ENCODE measurements at regions not wholly inside any gene's neighbourhood (a gene's known extent, or its start where the extent isn't known, plus 50 kb on each side); places are given as distances from the start of the nearest gene placed in this dataset.

DNA sequence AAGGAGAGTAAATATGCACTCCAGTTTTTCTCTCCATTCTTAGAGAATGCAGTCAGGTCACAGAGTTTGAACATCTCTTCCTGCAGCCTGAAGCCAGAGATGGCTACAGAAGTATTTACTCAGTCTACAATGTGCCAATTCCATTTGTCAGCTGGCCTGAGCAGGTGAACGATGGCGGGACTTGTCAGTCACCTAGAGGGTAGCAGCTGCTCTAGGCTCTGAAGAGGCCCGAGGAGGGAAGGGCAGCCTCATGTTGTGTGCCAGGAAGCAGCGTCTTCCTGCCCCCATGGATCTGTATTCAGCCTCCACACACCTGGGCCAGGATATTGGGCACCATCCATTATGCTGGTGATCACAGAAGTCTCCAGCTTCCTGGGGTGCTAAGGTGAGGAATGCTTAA is 316.7 kb upstream of the CHAC2 start:
- FAIRE-seq = no peak
- DNase-seq (ENCODE audit: low spot score) = no peak

GRCh38 chr2:53448591-53448990 is 319.0 kb upstream of the CHAC2 start:
- FAIRE-seq = no peak
- DNase-seq (ENCODE audit: low spot score) = no peak

GRCh38 chr2:53448086-53448485 is 319.5 kb upstream of the CHAC2 start:
- FAIRE-seq = no peak

DNA sequence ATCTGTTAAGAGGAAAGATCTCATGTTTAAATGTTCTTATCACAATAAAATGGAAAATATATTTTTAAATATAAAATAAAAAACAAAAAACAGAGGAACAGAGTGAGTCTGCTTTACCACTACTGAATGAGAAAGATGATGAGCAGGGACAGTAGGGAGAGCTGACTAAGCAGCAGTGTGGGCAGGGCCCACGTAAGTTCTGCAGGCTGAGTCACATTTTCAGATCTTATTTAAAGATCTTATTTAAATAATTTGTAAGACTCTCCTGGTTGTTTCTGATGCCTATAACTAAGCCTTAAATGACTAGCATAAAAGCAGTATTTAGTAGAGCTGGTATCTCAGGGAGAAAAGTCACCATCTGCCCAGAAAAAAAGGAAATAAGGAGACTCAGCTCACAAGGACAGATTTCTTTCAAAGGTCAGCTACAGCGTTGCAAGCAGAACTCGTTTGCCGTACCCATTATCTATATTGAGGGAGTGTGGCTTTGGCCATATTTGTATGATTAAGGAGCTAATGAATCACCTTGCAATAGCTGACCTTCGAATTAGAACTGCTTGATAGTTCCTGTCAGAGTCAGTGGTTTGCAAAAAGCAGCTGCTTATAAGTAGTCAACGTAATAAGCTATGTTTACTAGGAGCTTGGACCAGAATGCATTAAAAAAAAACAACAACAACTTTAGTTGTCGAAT is 322.1 kb upstream of the CHAC2 start:
- DNase-seq (ENCODE audit: low spot score) (peak; percentile 10), FAIRE-seq (peak; percentile 68)

More at GRCh38 chr2:53448086-53448485, 319.5 kb upstream of the CHAC2 start:
- no peak for DNase-seq (ENCODE audit: low spot score)

DNA sequence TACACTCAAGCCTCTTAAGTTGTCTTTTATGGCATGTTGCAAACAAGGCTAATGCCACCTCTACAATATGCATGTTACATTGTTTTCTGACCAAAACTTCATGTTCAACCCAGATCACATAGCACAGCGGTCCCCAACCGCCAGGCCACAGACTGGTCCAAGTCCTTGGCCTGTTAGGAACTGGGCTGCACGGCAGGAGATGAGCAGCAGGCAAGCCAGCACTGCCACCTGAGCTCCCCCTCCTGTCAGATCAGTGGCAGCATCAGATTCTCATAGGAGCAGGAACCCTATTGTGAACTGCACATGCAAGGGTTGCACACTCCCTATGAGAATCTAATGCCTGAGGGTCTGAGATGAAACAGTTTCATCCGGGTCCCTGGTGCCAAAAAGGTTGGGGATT is 324.8 kb upstream of the CHAC2 start:
- DNase-seq (ENCODE audit: low spot score) = no peak
- FAIRE-seq = no peak

- no peak for FAIRE-seq
- DNase-seq (ENCODE audit: low spot score) = no peak
Observed at GRCh38 chr2:53442093-53442492, 325.5 kb upstream of the CHAC2 start.

- FAIRE-seq (no peak), DNase-seq (ENCODE audit: low spot score) (no peak)
Observed at GRCh38 chr2:53438692-53439091, 328.9 kb upstream of the CHAC2 start.

DNA sequence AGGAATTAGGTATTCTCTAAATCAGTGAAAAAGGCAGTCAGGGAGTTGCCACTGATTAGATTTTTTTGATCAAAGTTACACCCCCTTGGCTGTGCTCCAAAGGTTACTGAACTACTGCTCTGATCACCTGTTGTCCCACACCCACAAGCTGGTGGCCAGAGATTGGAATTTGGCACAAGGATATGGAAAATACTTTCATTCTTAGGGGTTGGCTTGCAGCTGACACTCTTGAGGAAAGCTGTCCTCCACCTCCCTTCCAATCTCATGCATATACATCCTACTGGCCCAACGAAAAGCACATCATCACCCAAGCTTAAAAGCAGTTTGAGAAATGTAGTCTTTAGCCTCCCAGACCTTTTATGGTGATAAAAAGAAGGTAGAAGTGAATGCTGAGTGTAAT is 329.5 kb upstream of the CHAC2 start:
- no peak for FAIRE-seq
- DNase-seq (ENCODE audit: low spot score) = no peak

GRCh38 chr2:53437371-53437770 is 330.2 kb upstream of the CHAC2 start:
- DNase-seq (ENCODE audit: low spot score) (no peak), FAIRE-seq (no peak)

GRCh38 chr2:53436882-53437281 is 330.7 kb upstream of the CHAC2 start:
- DNase-seq (ENCODE audit: low spot score) (no peak), FAIRE-seq (no peak)

DNA sequence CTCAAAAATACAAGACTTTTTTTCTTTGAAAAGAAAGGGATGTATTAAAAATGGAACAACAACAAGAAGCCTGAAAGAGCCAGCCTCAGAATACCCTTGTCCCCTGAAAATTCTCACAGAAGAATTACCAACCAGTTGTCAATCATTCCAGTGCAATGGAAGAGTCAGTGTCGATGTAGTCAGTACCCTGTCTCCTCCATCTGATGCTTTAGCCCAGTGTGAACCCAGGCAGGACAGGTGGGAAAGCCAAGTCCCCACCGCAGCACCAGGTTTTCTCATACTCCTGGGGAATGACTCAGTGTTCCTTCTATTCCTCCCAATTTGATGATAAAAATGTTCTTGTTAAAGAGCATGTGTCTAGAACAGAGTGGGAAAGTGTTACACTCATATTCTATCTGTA is 332.0 kb upstream of the CHAC2 start:
- no peak for FAIRE-seq
- DNase-seq (ENCODE audit: low spot score) = no peak

DNA sequence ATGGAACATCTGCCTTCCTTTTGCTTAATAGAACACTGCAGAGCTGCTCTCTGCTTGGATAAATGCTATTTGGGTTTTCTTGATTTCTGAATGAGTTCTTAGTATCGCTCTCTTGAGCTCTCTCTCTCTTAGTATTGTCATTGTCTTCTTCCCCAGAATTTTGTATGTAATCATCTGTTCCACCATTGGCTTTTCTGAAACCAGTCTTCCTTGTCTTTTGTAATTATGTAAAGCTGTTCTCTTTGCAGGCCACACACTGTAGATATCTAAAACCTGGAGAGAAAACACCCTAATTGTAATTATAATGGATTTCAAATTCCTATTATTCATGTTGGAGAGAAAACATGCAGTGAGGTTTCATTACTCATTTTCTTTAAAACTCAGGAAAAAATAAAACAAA is 333.1 kb upstream of the CHAC2 start:
- FAIRE-seq = no peak
- no peak for DNase-seq (ENCODE audit: low spot score)

DNA sequence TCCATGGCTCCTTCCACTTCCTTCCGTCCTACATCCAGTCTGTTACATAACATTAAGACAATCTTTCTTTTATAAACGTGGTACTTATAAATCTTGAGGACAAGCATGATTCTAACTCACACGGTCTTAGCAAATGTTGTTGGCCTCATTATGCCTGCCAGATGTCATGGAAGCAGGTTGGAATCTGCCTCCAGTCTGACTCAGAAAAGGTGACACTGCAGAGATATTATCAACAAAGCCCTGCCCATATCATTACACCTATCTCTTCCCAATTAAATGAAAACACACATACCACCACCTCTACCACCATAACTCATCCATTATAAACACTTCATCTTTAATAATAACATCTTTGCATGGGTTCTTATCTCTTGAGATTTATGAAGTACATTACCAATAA is 334.7 kb upstream of the CHAC2 start:
- no peak for FAIRE-seq
- DNase-seq (ENCODE audit: low spot score) = no peak

GRCh38 chr2:53429901-53430300 is 337.7 kb upstream of the CHAC2 start:
- DNase-seq (ENCODE audit: low spot score) (no peak), FAIRE-seq (no peak)

DNA sequence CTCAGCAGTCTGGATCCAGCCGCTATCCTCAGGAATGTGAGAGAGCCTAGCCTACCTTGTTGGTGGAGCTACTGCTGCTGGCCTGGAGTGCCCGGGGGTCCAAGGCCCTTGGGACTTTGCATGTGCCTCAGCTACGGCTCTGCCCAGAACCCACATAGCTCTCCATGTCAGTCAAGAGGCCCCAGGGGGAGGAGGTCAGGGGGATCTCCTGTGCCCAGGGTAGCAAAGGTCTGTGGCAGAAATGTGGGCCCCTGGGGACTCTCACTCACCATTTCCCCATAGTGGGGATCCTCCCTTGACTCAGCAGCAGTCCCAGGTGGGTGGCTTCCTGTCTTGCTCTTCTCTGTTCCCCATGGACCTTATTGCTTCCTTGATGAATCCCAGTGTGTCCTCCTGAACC is 342.7 kb upstream of the CHAC2 start:
- FAIRE-seq (no peak), DNase-seq (ENCODE audit: low spot score) (no peak)

- FAIRE-seq = no peak
- no peak for DNase-seq (ENCODE audit: low spot score)
Observed at GRCh38 chr2:53423465-53423864, 344.1 kb upstream of the CHAC2 start.

GRCh38 chr2:53422979-53423378 is 344.6 kb upstream of the CHAC2 start:
- FAIRE-seq = no peak
- peak; percentile 37 for DNase-seq (ENCODE audit: low spot score)

DNA sequence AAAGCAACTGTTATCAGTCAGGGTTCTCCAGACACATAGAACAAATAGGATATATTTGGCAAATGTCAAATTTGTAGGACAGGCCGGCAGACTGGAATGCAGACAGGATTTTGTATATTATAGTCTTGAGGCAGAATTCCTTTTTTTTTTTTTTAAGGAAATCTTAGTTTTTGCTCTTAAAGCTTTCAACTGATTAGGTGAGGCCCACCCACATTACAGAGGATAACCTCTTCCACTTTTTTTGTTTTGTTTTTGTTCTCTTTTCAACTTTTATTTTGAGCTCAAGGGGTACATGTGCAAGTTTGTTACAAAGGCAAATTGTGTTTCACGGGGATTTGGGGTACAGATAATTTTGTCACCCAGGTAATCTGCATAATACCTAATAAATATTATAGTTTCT is 350.2 kb upstream of the CHAC2 start:
- FAIRE-seq (no peak), DNase-seq (ENCODE audit: low spot score) (no peak)

DNA sequence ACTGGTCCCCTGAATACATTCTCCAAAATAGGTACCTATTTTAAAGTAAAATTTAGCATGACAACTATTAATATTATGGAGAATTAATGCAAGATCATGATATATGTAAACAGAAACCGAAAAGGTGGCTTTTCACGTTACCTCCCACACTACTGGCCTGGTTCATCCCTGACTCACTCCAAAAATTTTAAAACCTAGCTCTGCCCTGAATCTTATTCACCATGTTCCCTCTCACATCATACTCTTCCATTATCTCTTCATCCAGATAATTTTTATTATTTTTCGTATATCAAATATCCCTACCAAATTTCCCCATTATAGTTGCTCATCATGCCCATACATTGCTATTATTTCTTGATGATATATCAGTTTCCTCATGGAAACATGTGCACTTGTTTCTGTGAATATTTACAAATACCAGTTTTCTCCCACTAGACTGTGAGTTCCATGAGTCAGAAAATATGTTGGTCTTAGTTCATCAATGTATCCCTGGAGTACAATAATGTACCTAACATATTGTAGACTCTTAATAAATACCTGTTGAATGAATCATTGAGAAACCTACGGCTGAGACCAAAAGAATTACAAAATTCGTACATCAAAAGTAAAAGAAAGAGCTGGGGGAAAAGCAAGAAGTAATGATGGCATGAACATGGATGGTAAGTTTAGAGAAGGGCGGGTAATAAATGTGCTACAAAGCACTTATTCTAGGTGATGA is 360.1 kb upstream of the CHAC2 start:
- no peak for FAIRE-seq
- no peak for DNase-seq (ENCODE audit: low spot score)

GRCh38 chr2:53403792-53404413 is 363.7 kb upstream of the CHAC2 start:
- FAIRE-seq (peak; percentile 96), DNase-seq (ENCODE audit: low spot score) (peak; percentile 74)

- DNase-seq (ENCODE audit: low spot score) (no peak), FAIRE-seq (no peak)
Observed at GRCh38 chr2:53397085-53397484, 370.5 kb upstream of the CHAC2 start.

GRCh38 chr2:53381271-53381670 is 386.3 kb upstream of the CHAC2 start:
- FAIRE-seq = no peak
- no peak for DNase-seq (ENCODE audit: low spot score)

GRCh38 chr2:53379547-53379946 is 388.1 kb upstream of the CHAC2 start:
- FAIRE-seq (no peak), DNase-seq (ENCODE audit: low spot score) (no peak)
